Stimulated activated CD8-positive, alpha-beta memory T cell treated with anti-CD3 and anti-CD28 coated beads, Interleukin-2, amount 100 ng/mL, for 1 hour (primary cell): ENCODE measurements at regions not wholly inside any gene's neighbourhood (a gene's known extent, or its start where the extent isn't known, plus 50 kb on each side); places are given as distances from the start of the nearest gene placed in this dataset.
"Not testable (repeated sequence)": the region's sequence is repeated elsewhere in the genome, so short reads cannot be mapped to it uniquely, and the experiment has no call there.

Experiments used
- DNase-seq, 2 donors: peaks; one replicate each; pipeline ENCODE4 v3.0.0-alpha.2; 2020; ENCODE audit warnings: low read depth in 2 of 2

- no peak for DNase-seq
These were observed 161.5 kb downstream of the NRIP1 start for GRCh38 chr21:14903172-14903865.

GRCh38 chr21:14901482-14901958 is 163.3 kb downstream of the NRIP1 start:
- no peak for DNase-seq

- no peak for DNase-seq
These were observed 164.2 kb downstream of the NRIP1 start for GRCh38 chr21:14900611-14901010.

GRCh38 chr21:14900058-14900457 is 164.7 kb downstream of the NRIP1 start:
- DNase-seq, result no peak

GRCh38 chr21:14895792-14896191 is 169.0 kb downstream of the NRIP1 start:
- DNase-seq, result no peak

GRCh38 chr21:14890141-14890540 is 174.7 kb downstream of the NRIP1 start:
- DNase-seq, result no peak

- DNase-seq, result no peak
These were observed 175.6 kb downstream of the NRIP1 start for GRCh38 chr21:14889080-14889810.

- no peak for DNase-seq
These were observed 176.6 kb downstream of the NRIP1 start for GRCh38 chr21:14888202-14888601.

- no peak for DNase-seq
These were observed 178.8 kb downstream of the NRIP1 start for GRCh38 chr21:14886001-14886400.

GRCh38 chr21:14883351-14883750 is 181.4 kb downstream of the NRIP1 start:
- DNase-seq, result no peak

GRCh38 chr21:14882545-14882944 is 182.3 kb downstream of the NRIP1 start:
- not testable (repeated sequence) for DNase-seq

GRCh38 chr21:14881863-14882499 is 182.8 kb downstream of the NRIP1 start:
- DNase-seq, result no peak

- DNase-seq, result no peak
These were observed 183.9 kb downstream of the NRIP1 start for GRCh38 chr21:14880922-14881321.

GRCh38 chr21:14879458-14879857 is 185.3 kb downstream of the NRIP1 start:
- no peak for DNase-seq

- no peak for DNase-seq
These were observed 185.8 kb downstream of the NRIP1 start for GRCh38 chr21:14878971-14879370.

- no peak for DNase-seq
These were observed 187.1 kb downstream of the NRIP1 start for GRCh38 chr21:14877581-14878228.

GRCh38 chr21:14876524-14876840 is 188.3 kb downstream of the NRIP1 start:
- DNase-seq, result no peak

GRCh38 chr21:14875704-14876523 is 188.9 kb downstream of the NRIP1 start:
- DNase-seq, result no peak

GRCh38 chr21:14875186-14875585 is 189.6 kb downstream of the NRIP1 start:
- DNase-seq, result no peak

- DNase-seq, result no peak
These were observed 190.4 kb downstream of the NRIP1 start for GRCh38 chr21:14874379-14874778.

- no peak for DNase-seq
These were observed 192.9 kb downstream of the NRIP1 start for GRCh38 chr21:14871861-14872260.

- no peak for DNase-seq
These were observed 194.0 kb downstream of the NRIP1 start for GRCh38 chr21:14870853-14871149.
